Inflammatory macrophage treated with lipopolysaccharide for 4 hours (primary cell): ENCODE measurements at regions not wholly inside any gene's neighbourhood (a gene's known extent, or its start where the extent isn't known, plus 50 kb on each side); places are given as distances from the start of the nearest gene placed in this dataset.

Experiments used
- DNase-seq: peaks from one replicate; pipeline ENCODE4 v3.0.0-alpha.2; 2020

GRCh38 chr2:217402144-217402543, 542.3 kb upstream of the TNP1 start:
- DNase-seq = no peak

GRCh38 chr2:217399291-217399690, 539.4 kb upstream of the TNP1 start:
- DNase-seq = no peak

GRCh38 chr2:217398860-217399259, 539.0 kb upstream of the TNP1 start:
- DNase-seq = peak; percentile 58

GRCh38 chr2:217398101-217398500, 538.2 kb upstream of the TNP1 start:
- no peak for DNase-seq

- DNase-seq = no peak
Observed at GRCh38 chr2:217396586-217396985, 536.7 kb upstream of the TNP1 start.

- DNase-seq = no peak
Observed at GRCh38 chr2:217396165-217396564, 536.3 kb upstream of the TNP1 start.

GRCh38 chr2:217394510-217395351, 534.9 kb upstream of the TNP1 start:
- DNase-seq = no peak

GRCh38 chr2:217393585-217394032, 533.7 kb upstream of the TNP1 start:
- DNase-seq = no peak

- DNase-seq = no peak
Observed at GRCh38 chr2:217392930-217393584, 533.2 kb upstream of the TNP1 start.

GRCh38 chr2:217387776-217388387, 528.0 kb upstream of the TNP1 start:
- DNase-seq = no peak

GRCh38 chr2:217386041-217386440, 526.2 kb upstream of the TNP1 start:
- no peak for DNase-seq

GRCh38 chr2:217383620-217384019, 523.8 kb upstream of the TNP1 start:
- no peak for DNase-seq

GRCh38 chr2:217382794-217383193, 522.9 kb upstream of the TNP1 start:
- no peak for DNase-seq

GRCh38 chr2:217379807-217380206, 519.9 kb upstream of the TNP1 start:
- no peak for DNase-seq

GRCh38 chr2:217372794-217373193, 512.9 kb upstream of the TNP1 start:
- no peak for DNase-seq

- DNase-seq = no peak
Observed at GRCh38 chr2:217371781-217372213, 511.9 kb upstream of the TNP1 start.

GRCh38 chr2:217370391-217370790, 510.5 kb upstream of the TNP1 start:
- peak; percentile 81 for DNase-seq

- no peak for DNase-seq
Observed at GRCh38 chr2:217367464-217367863, 507.6 kb upstream of the TNP1 start.

- no peak for DNase-seq
Observed at GRCh38 chr2:217366966-217367365, 507.1 kb upstream of the TNP1 start.

- no peak for DNase-seq
Observed at GRCh38 chr2:217366266-217366895, 506.5 kb upstream of the TNP1 start.

GRCh38 chr2:217365656-217366055, 505.8 kb upstream of the TNP1 start:
- DNase-seq = no peak

GRCh38 chr2:217364224-217364623, 504.4 kb upstream of the TNP1 start:
- DNase-seq = no peak

GRCh38 chr2:217363470-217363869, 503.6 kb upstream of the TNP1 start:
- DNase-seq = peak; percentile 64
